Left lung (tissue), 4 donors: ENCODE measurements at regions not wholly inside any gene's neighbourhood (a gene's known extent, or its start where the extent isn't known, plus 50 kb on each side); places are given as distances from the start of the nearest gene placed in this dataset.

Experiments
- ATAC-seq: fragments of 200-7000 bp; cut with Tn5 transposase; one replicate; pipeline ENCODE4 v1.9.1; 2020; ENCODE audit warnings: moderate library complexity
- DNase-seq, 4 donors: peaks; one replicate each; pipeline ENCODE4 v3.0.0-alpha.2; 2013 to 2020
- H3K27ac ChIP-seq, 2 donors: fragments of 200-600 bp; sonication (generic) in 1 of 2; one replicate each; pipeline versions ENCODE4 v1.5.0 to v1.8.0; 2020 to 2021
- H3K27me3 ChIP-seq, 2 donors: fragments of 200-600 bp; sonication (generic) in 1 of 2; one replicate each; pipeline versions ENCODE4 v1.5.0 to v1.8.0; 2020 to 2021
- H3K36me3 ChIP-seq, 2 donors: fragments of 200-600 bp; sonication (generic) in 1 of 2; one replicate each; pipeline versions ENCODE4 v1.5.0 to v1.8.0; 2020 to 2021
- H3K4me1 ChIP-seq, 2 donors: fragments of 200-600 bp; one replicate each; pipeline ENCODE4 v1.8.0; 2021
- H3K4me3 ChIP-seq, 2 donors: fragments of 200-600 bp; sonication (generic) in 1 of 2; one replicate each; pipeline versions ENCODE4 v1.5.0 to v1.8.0; 2020 to 2021; ENCODE audit warnings: mild to moderate bottlenecking in 1 of 2
- H3K9me3 ChIP-seq, 2 donors: fragments of 200-600 bp; sonication (generic) in 1 of 2; one replicate each; pipeline versions ENCODE4 v1.5.0 to v1.8.0; 2020 to 2021
- intact Hi-C, 2 donors: fragments of 100-400 bp; cut with DNase I; formaldehyde crosslinking; loops; one replicate each; pipeline versions ENCODE4 v1.11.2 to v1.14.2; 2022
- TF ChIP-seq, protein P1 (sequence below), 2 donors: fragments of 200-600 bp; sonication (generic) in 1 of 2; IDR thresholded peaks; one replicate each; pipeline versions ENCODE4 v1.5.0 to v1.8.0; 2021; ENCODE audit warnings: antibody characterized with exemption in 2 of 2
- donor health status: DM: no; HTN: yes; CAD: no.
- donor health status: DM: no; HTN: no; CAD: no.

GRCh38 chr10:65365878-65366277 lies 1560.0 kb upstream of the LRRTM3 start:
- no peak overlapping the region for H3K27ac ChIP-seq
- H3K36me3 ChIP-seq = no peaks in the 10 kb centered on the region
- intact Hi-C loops = no loop called here
- DNase-seq = no peak
- H3K4me3 ChIP-seq = no peak overlapping the region
- H3K9me3 ChIP-seq = no peaks in the 10 kb centered on the region
- no peaks in the 10 kb centered on the region for H3K4me1 ChIP-seq
- no peak for ATAC-seq
- H3K27me3 ChIP-seq = no peaks in the 10 kb centered on the region
- TF ChIP-seq, protein P1, sequence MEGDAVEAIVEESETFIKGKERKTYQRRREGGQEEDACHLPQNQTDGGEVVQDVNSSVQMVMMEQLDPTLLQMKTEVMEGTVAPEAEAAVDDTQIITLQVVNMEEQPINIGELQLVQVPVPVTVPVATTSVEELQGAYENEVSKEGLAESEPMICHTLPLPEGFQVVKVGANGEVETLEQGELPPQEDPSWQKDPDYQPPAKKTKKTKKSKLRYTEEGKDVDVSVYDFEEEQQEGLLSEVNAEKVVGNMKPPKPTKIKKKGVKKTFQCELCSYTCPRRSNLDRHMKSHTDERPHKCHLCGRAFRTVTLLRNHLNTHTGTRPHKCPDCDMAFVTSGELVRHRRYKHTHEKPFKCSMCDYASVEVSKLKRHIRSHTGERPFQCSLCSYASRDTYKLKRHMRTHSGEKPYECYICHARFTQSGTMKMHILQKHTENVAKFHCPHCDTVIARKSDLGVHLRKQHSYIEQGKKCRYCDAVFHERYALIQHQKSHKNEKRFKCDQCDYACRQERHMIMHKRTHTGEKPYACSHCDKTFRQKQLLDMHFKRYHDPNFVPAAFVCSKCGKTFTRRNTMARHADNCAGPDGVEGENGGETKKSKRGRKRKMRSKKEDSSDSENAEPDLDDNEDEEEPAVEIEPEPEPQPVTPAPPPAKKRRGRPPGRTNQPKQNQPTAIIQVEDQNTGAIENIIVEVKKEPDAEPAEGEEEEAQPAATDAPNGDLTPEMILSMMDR (IDR thresholded peaks at IDR 0.05) = no peak

- Histone ChIP-seq H3K27me3 (no peaks in the 10 kb centered on the region), H3K36me3 (no peaks in the 10 kb centered on the region), H3K4me1 (no peaks in the 10 kb centered on the region), H3K9me3 (no peaks in the 10 kb centered on the region), H3K27ac (no peak overlapping the region), H3K4me3 (no peak overlapping the region)
- intact Hi-C loops = no loop called here
- ATAC-seq (no peak), DNase-seq (no peak)
- TF ChIP-seq, protein P1 (IDR thresholded peaks at IDR 0.05) = no peak
These were observed 1558.1 kb upstream of the LRRTM3 start for GRCh38 chr10:65367706-65368105.

- no peak for DNase-seq
These were observed 1550.3 kb upstream of the LRRTM3 start for GRCh38 chr10:65375528-65375927.

GRCh38 chr10:65377687-65378086 lies 1548.1 kb upstream of the LRRTM3 start:
- intact Hi-C loops = no loop called here
- TF ChIP-seq, protein P1 (IDR thresholded peaks at IDR 0.05) = no peak
- no peak for DNase-seq
- Histone ChIP-seq H3K4me1 (no peaks in the 10 kb centered on the region), H3K36me3 (no peaks in the 10 kb centered on the region), H3K9me3 (no peaks in the 10 kb centered on the region), H3K27me3 (no peaks in the 10 kb centered on the region), H3K27ac (no peak overlapping the region), H3K4me3 (no peak overlapping the region)
- no peak for ATAC-seq

More at GRCh38 chr10:65375528-65375927, 1550.3 kb upstream of the LRRTM3 start:
- no peak overlapping the region for H3K27ac ChIP-seq
- TF ChIP-seq, protein P1 (IDR thresholded peaks at IDR 0.05) = no peak
- intact Hi-C loops = no loop called here
- no peak for ATAC-seq
- H3K27me3 ChIP-seq = no peaks in the 10 kb centered on the region
- H3K36me3 ChIP-seq = no peaks in the 10 kb centered on the region
- H3K4me3 ChIP-seq = no peak overlapping the region
- no peaks in the 10 kb centered on the region for H3K9me3 ChIP-seq
- H3K4me1 ChIP-seq = no peaks in the 10 kb centered on the region

GRCh38 chr10:65394502-65395297 lies 1531.1 kb upstream of the LRRTM3 start:
- ATAC-seq = peak; percentile 72
- no peak overlapping the region for H3K4me3 ChIP-seq
- H3K9me3 ChIP-seq = no peaks in the 10 kb centered on the region
- TF ChIP-seq, protein P1 (IDR thresholded peaks at IDR 0.05) = no peak
- no peaks in the 10 kb centered on the region for H3K36me3 ChIP-seq
- no peak overlapping the region for H3K27ac ChIP-seq
- no peak for DNase-seq
- H3K27me3 ChIP-seq = no peaks in the 10 kb centered on the region
- intact Hi-C loops = no loop called here
- no peaks in the 10 kb centered on the region for H3K4me1 ChIP-seq
